IPS DF 6.9 (cell line): ENCODE measurements at regions not wholly inside any gene's neighbourhood (a gene's known extent, or its start where the extent isn't known, plus 50 kb on each side); places are given as distances from the start of the nearest gene placed in this dataset.

ENCODE experiments used
- DNase-seq: peaks from one replicate; pipeline ENCODE4 v3.0.0-alpha.2; 2013; ENCODE audit warnings: low read depth, low spot score
- H3K27ac ChIP-seq: one replicate; pipeline ENCODE4 v1.5.1; 2013; ENCODE audit warnings: low read length, control low read depth
- H3K27me3 ChIP-seq: 2 replicates; pipeline ENCODE4 v1.6.1; 2013; ENCODE audit warnings: mild to moderate bottlenecking, low read length; ENCODE audit not compliant: control insufficient read depth, insufficient read depth
- H3K36me3 ChIP-seq: 2 replicates; pipeline ENCODE4 v1.6.1; 2013; ENCODE audit warnings: low read length; ENCODE audit not compliant: control insufficient read depth, insufficient read depth
- H3K4me1 ChIP-seq: 2 replicates; pipeline ENCODE4 v1.6.1; 2013; ENCODE audit warnings: low read length; ENCODE audit not compliant: control insufficient read depth, insufficient read depth
- H3K4me3 ChIP-seq: 2 replicates; pipeline ENCODE4 v1.5.1; 2013; ENCODE audit warnings: mild to moderate bottlenecking, low read length
- H3K9me3 ChIP-seq: 2 replicates; pipeline ENCODE4 v1.6.1; 2013; ENCODE audit warnings: low read length, inconsistent platforms; ENCODE audit not compliant: control insufficient read depth, insufficient read depth
- WGBS: extraction: QIAGEN DNeasy Blood & Tissue Kit; methylation state at CpG from one replicate; pipeline ENCODE4 v1.1.7; 2013; ENCODE audit warnings: mixed read lengths, missing lambda C conversion rate; ENCODE audit not compliant: insufficient read length, insufficient coverage; 5-methylcytosine and 5-hydroxymethylcytosine counted together

DNA sequence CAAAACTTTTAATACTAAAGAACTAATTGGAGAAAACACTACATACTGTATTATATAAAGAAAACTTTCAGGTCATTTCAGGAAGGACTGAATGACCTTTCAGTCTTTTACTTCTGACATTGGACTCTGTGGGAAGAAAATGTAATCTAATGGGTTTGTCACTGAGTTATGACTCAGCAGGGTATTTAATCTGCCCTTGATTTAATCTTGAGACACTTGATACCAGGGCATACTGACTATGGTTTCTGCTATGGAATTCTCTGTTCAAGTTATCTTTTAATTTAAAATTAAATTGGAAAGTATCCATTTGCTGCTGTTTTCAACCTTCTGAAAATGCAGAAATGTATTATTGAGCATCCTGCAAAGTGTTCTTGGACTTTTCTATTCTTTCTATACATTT is 354.2 kb upstream of the GALNT5 start:
- no peaks in the 10 kb centered on the region for H3K36me3 ChIP-seq
- no peaks in the 10 kb centered on the region for H3K27me3 ChIP-seq
- H3K9me3 ChIP-seq, result no peaks in the 10 kb centered on the region
- no peak overlapping the region for H3K4me3 ChIP-seq
- DNase-seq, result no peak
- H3K4me1 ChIP-seq, result no peaks in the 10 kb centered on the region
- no peak overlapping the region for H3K27ac ChIP-seq

DNA sequence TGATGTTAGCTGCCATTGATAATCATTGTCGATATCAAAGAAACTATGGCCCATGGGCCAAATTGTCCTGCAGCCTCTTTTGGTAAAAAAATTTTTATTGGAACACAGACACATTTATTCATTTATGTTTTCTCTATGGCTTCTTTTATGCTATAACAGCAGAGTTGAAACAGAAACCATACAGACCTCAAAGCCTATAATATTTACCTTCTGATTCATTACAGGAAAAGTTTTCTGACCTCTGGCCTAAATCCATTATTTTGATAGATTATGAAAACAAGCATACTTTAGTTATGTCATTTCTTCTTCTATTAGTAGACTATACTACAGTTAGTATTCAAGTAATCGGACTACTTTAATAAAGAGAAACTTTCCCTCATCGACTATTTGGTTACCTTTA is 349.7 kb upstream of the GALNT5 start:
- H3K27me3 ChIP-seq, result no peaks in the 10 kb centered on the region
- H3K9me3 ChIP-seq, result no peaks in the 10 kb centered on the region
- no peak overlapping the region for H3K4me3 ChIP-seq
- no peaks in the 10 kb centered on the region for H3K4me1 ChIP-seq
- DNase-seq, result no peak
- no peak overlapping the region for H3K27ac ChIP-seq
- no peaks in the 10 kb centered on the region for H3K36me3 ChIP-seq
- WGBS, result no CpG with 5 or more reads among the region's 3 CpGs

DNA sequence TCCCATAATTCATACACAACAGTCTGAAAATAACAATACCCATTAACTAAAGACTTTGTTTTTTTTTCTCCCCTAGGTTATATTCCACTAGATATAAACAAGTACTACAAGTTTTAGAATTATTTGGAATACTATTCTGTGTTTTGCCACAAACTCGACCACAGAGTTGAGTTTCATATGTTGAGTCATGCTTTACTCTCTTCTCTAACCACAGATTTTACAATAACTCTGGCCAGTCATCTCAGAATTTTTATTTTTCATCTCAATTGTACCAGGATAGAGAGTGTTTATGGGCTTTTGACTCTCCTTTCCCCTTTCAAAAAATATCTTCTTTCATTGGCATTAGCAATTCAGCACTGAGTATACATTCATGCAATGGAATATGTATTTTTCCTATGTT is 348.7 kb upstream of the GALNT5 start:
- no peak overlapping the region for H3K27ac ChIP-seq
- no peak for DNase-seq
- no peak overlapping the region for H3K4me3 ChIP-seq
- no peaks in the 10 kb centered on the region for H3K4me1 ChIP-seq
- no CpG with 5 or more reads among the region's 1 CpG for WGBS
- no peaks in the 10 kb centered on the region for H3K9me3 ChIP-seq
- no peaks in the 10 kb centered on the region for H3K36me3 ChIP-seq
- H3K27me3 ChIP-seq, result no peaks in the 10 kb centered on the region

DNA sequence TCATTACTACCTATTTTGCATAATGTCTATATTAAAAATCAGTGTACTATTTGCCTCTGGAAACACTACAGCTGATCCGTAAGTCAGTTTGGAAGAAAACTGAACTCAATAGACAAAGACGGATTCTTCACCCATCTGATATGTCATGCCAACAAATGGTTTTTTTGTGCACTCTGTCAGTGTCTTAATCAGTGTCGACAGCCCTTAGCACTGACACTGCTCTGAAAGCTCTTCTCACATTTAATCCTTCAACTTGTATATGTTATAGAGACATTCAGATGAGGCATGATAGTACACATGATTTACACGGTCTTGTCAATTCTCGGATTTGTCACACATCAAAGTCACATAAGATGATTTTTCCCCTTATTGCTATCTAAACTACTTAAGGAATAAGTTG is 347.5 kb upstream of the GALNT5 start:
- Histone ChIP-seq H3K27ac (no peak overlapping the region), H3K36me3 (no peaks in the 10 kb centered on the region), H3K9me3 (no peaks in the 10 kb centered on the region), H3K4me1 (no peaks in the 10 kb centered on the region), H3K4me3 (no peak overlapping the region), H3K27me3 (no peaks in the 10 kb centered on the region)
- DNase-seq, result no peak
- no CpG with 5 or more reads among the region's 5 CpGs for WGBS

DNA sequence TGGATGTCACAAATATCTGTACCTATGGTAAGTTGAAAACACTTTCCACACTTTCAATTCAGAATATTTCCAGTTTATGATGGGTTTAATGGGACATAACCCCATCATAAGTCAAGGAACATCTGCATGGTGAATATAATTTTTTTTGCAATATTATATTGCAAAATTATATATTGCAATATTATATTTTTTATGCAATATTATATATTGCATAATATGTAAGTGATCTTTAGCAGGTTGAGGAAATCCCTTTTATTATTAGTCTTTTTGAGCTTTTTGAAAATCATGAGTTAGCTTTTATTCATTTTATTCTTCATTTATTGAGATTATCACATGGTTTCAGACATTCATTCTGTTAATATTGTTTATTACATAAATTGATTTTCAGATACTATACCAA is 342.2 kb upstream of the GALNT5 start:
- no peaks in the 10 kb centered on the region for H3K36me3 ChIP-seq
- DNase-seq, result no peak
- no peaks in the 10 kb centered on the region for H3K27me3 ChIP-seq
- H3K4me1 ChIP-seq, result no peaks in the 10 kb centered on the region
- H3K27ac ChIP-seq, result no peak overlapping the region
- H3K4me3 ChIP-seq, result no peak overlapping the region
- H3K9me3 ChIP-seq, result no peaks in the 10 kb centered on the region

DNA sequence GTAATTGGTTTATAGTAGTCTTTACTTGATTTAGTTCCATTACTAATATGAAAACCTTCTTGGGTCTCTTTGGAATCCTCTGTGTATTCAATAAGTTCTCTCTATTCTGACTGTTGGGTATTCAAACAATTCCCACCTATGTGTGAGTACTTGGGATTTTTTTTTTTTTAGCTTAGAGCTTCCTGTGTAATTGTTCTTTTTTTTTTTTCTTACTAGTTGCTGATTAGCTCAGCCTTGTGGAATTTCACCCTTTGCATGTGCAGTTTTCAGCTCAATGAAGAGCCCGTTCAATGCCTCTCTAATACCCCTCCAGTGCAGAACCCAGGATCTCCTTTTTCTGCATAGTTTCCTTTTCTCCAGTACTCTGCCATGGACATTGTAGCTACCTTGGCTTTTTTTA is 339.1 kb upstream of the GALNT5 start:
- no peaks in the 10 kb centered on the region for H3K27me3 ChIP-seq
- no CpG with 5 or more reads among the region's 1 CpG for WGBS
- no peaks in the 10 kb centered on the region for H3K36me3 ChIP-seq
- H3K27ac ChIP-seq, result no peak overlapping the region
- no peaks in the 10 kb centered on the region for H3K9me3 ChIP-seq
- H3K4me3 ChIP-seq, result no peak overlapping the region
- H3K4me1 ChIP-seq, result no peaks in the 10 kb centered on the region
- peak; percentile 31 for DNase-seq

DNA sequence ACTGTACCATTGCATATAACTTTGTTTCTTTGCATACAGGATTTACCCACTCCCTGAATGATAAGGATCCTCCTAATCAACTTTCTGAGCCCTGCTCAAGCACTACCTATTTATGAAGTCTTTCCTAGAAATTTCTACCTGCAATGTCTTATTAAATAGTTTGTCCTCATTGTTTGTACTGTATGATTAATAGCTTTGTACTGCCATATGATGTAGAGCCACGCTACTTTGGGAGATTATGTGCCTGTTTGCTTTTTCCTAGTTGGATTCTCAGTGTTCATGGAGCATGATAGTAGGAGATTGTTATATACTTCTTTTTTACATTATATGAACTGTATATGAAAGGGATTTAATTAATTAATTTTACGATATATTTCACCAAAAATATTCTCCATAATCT is 327.1 kb upstream of the GALNT5 start:
- no CpG with 5 or more reads among the region's 2 CpGs for WGBS
- H3K4me1 ChIP-seq, result no peaks in the 10 kb centered on the region
- no peaks in the 10 kb centered on the region for H3K27me3 ChIP-seq
- H3K4me3 ChIP-seq, result no peak overlapping the region
- H3K36me3 ChIP-seq, result no peaks in the 10 kb centered on the region
- no peak for DNase-seq
- H3K27ac ChIP-seq, result no peak overlapping the region
- H3K9me3 ChIP-seq, result no peaks in the 10 kb centered on the region

DNA sequence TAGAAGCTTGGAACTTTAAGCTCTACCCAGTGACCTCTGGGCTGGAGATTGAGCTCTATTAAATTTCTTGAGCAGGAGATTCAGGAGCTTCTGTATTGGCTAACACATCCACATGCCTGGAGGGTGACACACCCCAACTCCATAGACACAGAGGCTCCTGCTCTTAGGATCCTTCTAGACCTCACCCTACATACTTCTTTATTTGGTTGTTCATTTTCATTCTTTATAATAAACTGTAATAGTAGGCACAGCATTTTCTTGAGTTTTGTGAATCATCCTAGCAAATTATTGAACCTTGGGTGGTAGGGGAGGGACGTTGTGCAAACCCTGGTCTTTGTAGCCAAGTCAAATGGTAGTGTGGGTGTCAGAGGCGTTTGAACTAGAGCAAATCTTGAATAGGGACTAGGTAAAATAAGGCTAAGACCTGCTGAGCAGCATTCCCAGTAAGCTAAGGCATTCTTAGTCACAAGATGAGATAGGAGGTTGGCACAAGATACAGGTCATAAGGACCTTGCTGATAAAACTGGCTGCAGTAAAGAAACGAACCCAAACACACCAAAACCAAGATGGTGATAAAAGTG is 323.8 kb upstream of the GALNT5 start:
- Histone ChIP-seq H3K4me1 (no peaks in the 10 kb centered on the region), H3K36me3 (no peaks in the 10 kb centered on the region), H3K9me3 (no peaks in the 10 kb centered on the region), H3K27me3 (no peaks in the 10 kb centered on the region), H3K4me3 (no peak overlapping the region), H3K27ac (no peak overlapping the region)
- no peak for DNase-seq
- no CpG with 5 or more reads among the region's 3 CpGs for WGBS

DNA sequence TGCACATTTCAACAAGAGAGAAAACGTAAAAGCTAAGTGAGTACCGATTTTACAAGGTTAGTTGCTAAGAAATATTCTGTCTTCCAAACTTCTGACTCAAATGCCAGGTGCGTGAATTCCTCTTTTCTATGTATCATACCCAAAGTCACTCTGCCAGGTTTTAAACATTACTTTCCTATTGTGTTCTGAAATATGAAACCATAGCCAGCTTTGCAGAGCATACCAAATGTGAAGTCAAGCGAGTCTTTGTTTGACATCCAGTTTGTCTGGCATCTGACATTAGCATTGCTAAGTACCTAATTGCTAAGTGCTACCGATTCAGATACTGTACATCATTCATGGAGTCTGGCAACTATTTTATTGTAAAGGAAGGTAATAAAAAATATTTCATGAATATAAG is 321.9 kb upstream of the GALNT5 start:
- DNase-seq, result no peak
- H3K4me1 ChIP-seq, result no peaks in the 10 kb centered on the region
- no peaks in the 10 kb centered on the region for H3K36me3 ChIP-seq
- H3K27me3 ChIP-seq, result no peaks in the 10 kb centered on the region
- no CpG with 5 or more reads among the region's 5 CpGs for WGBS
- no peak overlapping the region for H3K4me3 ChIP-seq
- H3K27ac ChIP-seq, result no peak overlapping the region
- no peaks in the 10 kb centered on the region for H3K9me3 ChIP-seq

DNA sequence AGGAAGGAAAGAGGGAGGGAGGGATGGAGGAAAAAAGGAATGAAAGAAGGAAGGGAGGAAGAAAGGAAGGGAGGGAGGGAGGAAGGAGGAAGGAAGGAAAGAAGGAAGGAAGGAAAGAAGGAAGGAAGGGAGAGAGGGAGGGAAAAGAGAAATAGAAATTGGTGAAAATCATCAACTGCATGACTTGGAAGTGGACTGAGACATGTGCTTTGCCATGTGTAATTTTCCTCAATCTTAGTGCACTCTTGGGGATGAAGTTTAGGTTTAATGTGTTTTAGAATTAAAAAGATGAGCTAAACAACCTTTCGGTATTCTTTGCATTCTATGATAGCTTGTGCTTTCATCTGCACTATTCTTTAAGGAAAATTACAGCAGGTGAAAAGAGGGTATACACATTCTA is 320.1 kb upstream of the GALNT5 start:
- no peak overlapping the region for H3K4me3 ChIP-seq
- H3K36me3 ChIP-seq, result no peaks in the 10 kb centered on the region
- H3K27ac ChIP-seq, result no peak overlapping the region
- no peaks in the 10 kb centered on the region for H3K27me3 ChIP-seq
- DNase-seq, result no peak
- no CpG with 5 or more reads among the region's 1 CpG for WGBS
- H3K4me1 ChIP-seq, result no peaks in the 10 kb centered on the region
- no peaks in the 10 kb centered on the region for H3K9me3 ChIP-seq

DNA sequence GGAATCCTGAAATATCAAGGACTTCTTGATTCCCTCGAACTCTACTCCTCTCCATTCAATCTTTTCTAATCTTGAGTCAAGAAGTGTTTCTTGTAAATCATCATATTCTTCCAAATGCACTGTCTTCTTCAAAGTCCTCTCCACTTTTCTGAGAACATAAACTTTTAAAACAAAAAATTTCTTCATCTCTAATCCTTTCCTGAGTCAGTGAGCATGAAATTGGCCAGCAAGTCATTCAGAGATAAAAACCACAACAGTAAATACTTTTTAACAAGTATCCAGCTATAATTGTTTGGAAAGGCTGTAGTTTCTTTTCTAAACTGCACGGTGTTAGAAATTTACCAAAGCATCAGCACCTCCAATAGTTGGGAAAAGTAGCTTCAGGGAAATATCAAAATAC is 312.6 kb upstream of the GALNT5 start:
- no peak overlapping the region for H3K4me3 ChIP-seq
- H3K4me1 ChIP-seq, result no peaks in the 10 kb centered on the region
- no peaks in the 10 kb centered on the region for H3K9me3 ChIP-seq
- no peaks in the 10 kb centered on the region for H3K36me3 ChIP-seq
- no CpG with 5 or more reads among the region's 2 CpGs for WGBS
- DNase-seq, result no peak
- H3K27me3 ChIP-seq, result no peaks in the 10 kb centered on the region
- H3K27ac ChIP-seq, result no peak overlapping the region
